ENCODE measurements at regions not wholly inside any gene's neighbourhood (a gene's known extent, or its start where the extent isn't known, plus 50 kb on each side); places are given as distances from the start of the nearest gene placed in this dataset.

DNA sequence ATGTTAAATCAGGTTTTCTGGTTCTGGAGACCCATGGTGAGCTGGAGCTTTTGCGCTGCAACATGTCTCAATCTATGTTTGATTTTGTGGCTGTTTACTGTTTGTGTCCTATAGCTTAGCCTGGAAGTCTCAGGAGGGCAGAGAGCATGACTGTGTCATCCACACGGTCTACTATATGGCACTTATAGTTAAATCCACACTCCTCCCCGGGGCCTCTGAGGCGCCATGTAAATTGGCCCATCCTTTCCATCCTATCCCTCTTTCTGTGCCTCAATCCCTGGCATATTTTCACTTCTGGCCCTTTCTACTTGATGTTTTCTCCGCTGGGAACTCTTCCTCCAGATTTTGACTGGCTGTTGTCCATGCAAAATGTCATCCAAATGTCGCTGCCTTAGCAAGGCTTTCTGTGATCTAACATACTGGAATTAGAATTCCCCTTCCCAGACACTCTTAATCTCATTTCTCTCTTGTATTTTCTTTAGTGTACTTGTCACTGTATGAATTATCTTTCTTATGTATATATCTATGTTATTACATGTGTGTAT is 560.8 kb upstream of the RGMA start:
- no peak for DNase-seq (ENCODE audit: low read depth, low spot score)

GRCh38 chr15:93646193-93646592 is 557.2 kb upstream of the RGMA start:
- TF ChIP-seq, protein P1, sequence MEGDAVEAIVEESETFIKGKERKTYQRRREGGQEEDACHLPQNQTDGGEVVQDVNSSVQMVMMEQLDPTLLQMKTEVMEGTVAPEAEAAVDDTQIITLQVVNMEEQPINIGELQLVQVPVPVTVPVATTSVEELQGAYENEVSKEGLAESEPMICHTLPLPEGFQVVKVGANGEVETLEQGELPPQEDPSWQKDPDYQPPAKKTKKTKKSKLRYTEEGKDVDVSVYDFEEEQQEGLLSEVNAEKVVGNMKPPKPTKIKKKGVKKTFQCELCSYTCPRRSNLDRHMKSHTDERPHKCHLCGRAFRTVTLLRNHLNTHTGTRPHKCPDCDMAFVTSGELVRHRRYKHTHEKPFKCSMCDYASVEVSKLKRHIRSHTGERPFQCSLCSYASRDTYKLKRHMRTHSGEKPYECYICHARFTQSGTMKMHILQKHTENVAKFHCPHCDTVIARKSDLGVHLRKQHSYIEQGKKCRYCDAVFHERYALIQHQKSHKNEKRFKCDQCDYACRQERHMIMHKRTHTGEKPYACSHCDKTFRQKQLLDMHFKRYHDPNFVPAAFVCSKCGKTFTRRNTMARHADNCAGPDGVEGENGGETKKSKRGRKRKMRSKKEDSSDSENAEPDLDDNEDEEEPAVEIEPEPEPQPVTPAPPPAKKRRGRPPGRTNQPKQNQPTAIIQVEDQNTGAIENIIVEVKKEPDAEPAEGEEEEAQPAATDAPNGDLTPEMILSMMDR (conservative IDR thresholded peaks at IDR 0.05): no peak
- Mint-ChIP-seq H3K4me3 (no peak overlapping the region), H3K27ac (ENCODE audit: unreplicated experiment) (no peak overlapping the region), H3K27me3 (ENCODE audit: low read depth) (no peaks in the 10 kb centered on the region), H3K4me1 (no peaks in the 10 kb centered on the region), H3K36me3 (ENCODE audit: low read depth) (peaks cover 1% of the 10 kb centered on the region), H3K9me3 (peaks cover under 1% of the 10 kb centered on the region)
- no peak for DNase-seq (ENCODE audit: low read depth, low spot score)

More for the DNA sequence above, 560.8 kb upstream of the RGMA start:
- Mint-ChIP-seq H3K4me1 (no peaks in the 10 kb centered on the region), H3K36me3 (ENCODE audit: low read depth) (peaks cover 9% of the 10 kb centered on the region), H3K9me3 (peaks cover 10% of the 10 kb centered on the region), H3K27me3 (ENCODE audit: low read depth) (no peaks in the 10 kb centered on the region), H3K4me3 (no peak overlapping the region), H3K27ac (ENCODE audit: unreplicated experiment) (no peak overlapping the region)
- TF ChIP-seq, protein P1 (conservative IDR thresholded peaks at IDR 0.05): no peak

- no peak overlapping the region for H3K4me3 Mint-ChIP-seq
- no peaks in the 10 kb centered on the region for H3K27me3 Mint-ChIP-seq (ENCODE audit: low read depth)
- no peak for DNase-seq (ENCODE audit: low read depth, low spot score)
- H3K36me3 Mint-ChIP-seq (ENCODE audit: low read depth): no peaks in the 10 kb centered on the region
- H3K9me3 Mint-ChIP-seq: no peaks in the 10 kb centered on the region
- no peaks in the 10 kb centered on the region for H3K4me1 Mint-ChIP-seq
- TF ChIP-seq, protein P1 (conservative IDR thresholded peaks at IDR 0.05): no peak
- no peak overlapping the region for H3K27ac Mint-ChIP-seq (ENCODE audit: unreplicated experiment)
These were observed 556.6 kb upstream of the RGMA start for GRCh38 chr15:93645594-93645993.

GRCh38 chr15:93644595-93644994 is 555.6 kb upstream of the RGMA start:
- H3K27me3 Mint-ChIP-seq (ENCODE audit: low read depth): no peaks in the 10 kb centered on the region
- no peaks in the 10 kb centered on the region for H3K9me3 Mint-ChIP-seq
- no peak overlapping the region for H3K4me3 Mint-ChIP-seq
- no peaks in the 10 kb centered on the region for H3K36me3 Mint-ChIP-seq (ENCODE audit: low read depth)
- TF ChIP-seq, protein P1 (conservative IDR thresholded peaks at IDR 0.05): no peak
- no peaks in the 10 kb centered on the region for H3K4me1 Mint-ChIP-seq
- no peak overlapping the region for H3K27ac Mint-ChIP-seq (ENCODE audit: unreplicated experiment)
- DNase-seq (ENCODE audit: low read depth, low spot score): no peak

DNA sequence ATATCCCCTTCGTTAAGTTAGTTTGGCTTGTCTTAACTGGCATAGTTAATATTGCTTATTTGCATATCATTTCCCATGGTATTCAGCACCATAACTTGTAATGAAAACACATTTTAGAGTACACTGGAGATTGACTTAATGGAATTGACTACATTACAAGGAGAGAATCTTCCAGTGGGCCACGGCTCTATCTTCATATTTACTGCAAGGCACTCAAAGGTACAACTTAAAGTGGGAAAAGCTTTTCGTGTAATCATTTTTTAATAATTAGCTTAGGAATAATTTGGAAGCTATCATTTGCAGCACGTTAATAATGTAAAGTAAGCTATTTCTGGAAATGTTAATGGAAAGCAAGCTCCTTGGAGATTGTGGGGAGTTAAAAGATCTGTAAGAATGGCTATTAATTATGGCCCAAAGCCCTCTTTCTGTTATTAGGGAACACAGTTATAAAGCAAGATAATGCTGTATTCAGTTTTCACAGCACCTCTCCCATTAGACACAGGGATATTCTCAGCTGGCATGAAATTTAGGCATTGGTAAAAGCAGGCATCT is 551.5 kb upstream of the RGMA start:
- TF ChIP-seq, protein P1 (conservative IDR thresholded peaks at IDR 0.05): no peak
- no peak overlapping the region for H3K4me3 Mint-ChIP-seq

More for the DNA sequence above, 551.5 kb upstream of the RGMA start:
- no peaks in the 10 kb centered on the region for H3K27me3 Mint-ChIP-seq (ENCODE audit: low read depth)
- DNase-seq (ENCODE audit: low read depth, low spot score): no peak
- H3K36me3 Mint-ChIP-seq (ENCODE audit: low read depth): no peaks in the 10 kb centered on the region
- no peak overlapping the region for H3K27ac Mint-ChIP-seq (ENCODE audit: unreplicated experiment)
- H3K9me3 Mint-ChIP-seq: peaks cover 3% of the 10 kb centered on the region
- no peaks in the 10 kb centered on the region for H3K4me1 Mint-ChIP-seq

Data from neural crest cell (in vitro differentiated cells).